ENCODE measurements at regions not wholly inside any gene's neighbourhood (a gene's known extent, or its start where the extent isn't known, plus 50 kb on each side); places are given as distances from the start of the nearest gene placed in this dataset.

GRCh38 chr1:229991104-229991513 lies 75.9 kb upstream of the GALNT2 start:
- CTCF ChIA-PET = interaction anchor here (0.8 to 1.2 kb wide), 2 partner anchors 13 to 130 kb away, joined by 3 read pairs; no protein-coding TSS in a partner anchor

DNA sequence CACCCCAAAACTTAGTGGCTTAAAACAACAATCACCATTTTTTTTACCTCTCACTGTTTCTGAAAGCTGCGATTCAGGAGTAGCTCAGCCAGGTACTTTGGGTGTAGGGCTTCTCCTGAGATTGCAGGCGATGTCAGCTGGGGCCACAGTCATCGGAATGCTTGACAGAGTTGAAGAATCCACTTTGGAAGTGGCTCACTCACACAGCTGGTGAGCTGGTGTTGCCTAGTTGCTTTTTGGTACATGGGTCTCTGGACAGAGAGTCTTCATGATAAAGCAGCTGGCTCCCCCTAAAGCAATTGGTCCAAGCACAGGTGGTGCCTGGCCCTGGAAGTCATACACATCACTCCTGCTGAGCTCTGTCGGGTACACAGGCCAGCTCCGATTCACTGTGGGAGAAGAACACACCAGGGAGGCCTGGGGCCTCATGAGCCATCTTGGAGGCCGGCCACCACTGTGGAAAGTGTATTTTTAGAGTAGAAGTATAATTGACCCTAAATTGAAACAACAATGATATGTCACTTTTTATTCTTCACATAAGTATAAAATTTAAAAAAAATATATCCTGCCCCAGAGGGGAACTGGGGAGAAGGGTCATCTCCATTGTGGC lies 75.2 kb upstream of the GALNT2 start:
- ChIA-PET CTCF (interaction anchor here (0.8 to 1.2 kb wide), 2 partner anchors 12 to 131 kb away, joined by 3 read pairs; no protein-coding TSS in a partner anchor), POLR2A (no interaction called here)
- no peak for DNase-seq (ENCODE audit: low read depth)

More at GRCh38 chr1:229991104-229991513, 75.9 kb upstream of the GALNT2 start:
- no peak for TF ChIP-seq CTCF (IDR thresholded peaks at IDR 0.05; ENCODE audit: insufficient read depth, low read depth, low read length)
- DNase-seq (ENCODE audit: low read depth) = no peak
- Histone ChIP-seq H3K36me3 (ENCODE audit: control insufficient read depth, insufficient read depth, low read length) (no peaks in the 10 kb centered on the region), H3K27me3 (ENCODE audit: control insufficient read depth, insufficient read depth, low read length) (no peaks in the 10 kb centered on the region; the same call in 1 of the 2 replicates), H3K4me3 (ENCODE audit: low read depth, low read length) (no peak overlapping the region)
- POLR2A ChIA-PET = no interaction called here

GRCh38 chr1:229993060-229993459 lies 74.0 kb upstream of the GALNT2 start:
- POLR2A ChIA-PET = no interaction called here
- CTCF ChIA-PET = no interaction called here
- no peak for DNase-seq (ENCODE audit: low read depth)
- Histone ChIP-seq H3K4me3 (ENCODE audit: low read depth, low read length) (no peak overlapping the region), H3K36me3 (ENCODE audit: control insufficient read depth, insufficient read depth, low read length) (no peaks in the 10 kb centered on the region), H3K27me3 (ENCODE audit: control insufficient read depth, insufficient read depth, low read length) (no peaks in the 10 kb centered on the region; the same call in 1 of the 2 replicates)
- TF ChIP-seq CTCF (IDR thresholded peaks at IDR 0.05; ENCODE audit: insufficient read depth, low read depth, low read length) = no peak

More for the DNA sequence above, 75.2 kb upstream of the GALNT2 start:
- no peak for TF ChIP-seq CTCF (IDR thresholded peaks at IDR 0.05; ENCODE audit: insufficient read depth, low read depth, low read length)
- Histone ChIP-seq H3K27me3 (ENCODE audit: control insufficient read depth, insufficient read depth, low read length) (no peaks in the 10 kb centered on the region; the same call in 1 of the 2 replicates), H3K36me3 (ENCODE audit: control insufficient read depth, insufficient read depth, low read length) (no peaks in the 10 kb centered on the region), H3K4me3 (ENCODE audit: low read depth, low read length) (no peak overlapping the region)

- no peak overlapping the region for H3K4me3 ChIP-seq (ENCODE audit: low read depth, low read length)
- ChIA-PET POLR2A (no interaction called here), CTCF (no interaction called here)
- no peak for DNase-seq (ENCODE audit: low read depth)
- no peaks in the 10 kb centered on the region for H3K36me3 ChIP-seq (ENCODE audit: control insufficient read depth, insufficient read depth, low read length)
- no peaks in the 10 kb centered on the region; the same call in 1 of the 2 replicates for H3K27me3 ChIP-seq (ENCODE audit: control insufficient read depth, insufficient read depth, low read length)
- TF ChIP-seq CTCF (IDR thresholded peaks at IDR 0.05; ENCODE audit: insufficient read depth, low read depth, low read length) = no peak
Measured at GRCh38 chr1:229993894-229994293, 73.1 kb upstream of the GALNT2 start.

DNA sequence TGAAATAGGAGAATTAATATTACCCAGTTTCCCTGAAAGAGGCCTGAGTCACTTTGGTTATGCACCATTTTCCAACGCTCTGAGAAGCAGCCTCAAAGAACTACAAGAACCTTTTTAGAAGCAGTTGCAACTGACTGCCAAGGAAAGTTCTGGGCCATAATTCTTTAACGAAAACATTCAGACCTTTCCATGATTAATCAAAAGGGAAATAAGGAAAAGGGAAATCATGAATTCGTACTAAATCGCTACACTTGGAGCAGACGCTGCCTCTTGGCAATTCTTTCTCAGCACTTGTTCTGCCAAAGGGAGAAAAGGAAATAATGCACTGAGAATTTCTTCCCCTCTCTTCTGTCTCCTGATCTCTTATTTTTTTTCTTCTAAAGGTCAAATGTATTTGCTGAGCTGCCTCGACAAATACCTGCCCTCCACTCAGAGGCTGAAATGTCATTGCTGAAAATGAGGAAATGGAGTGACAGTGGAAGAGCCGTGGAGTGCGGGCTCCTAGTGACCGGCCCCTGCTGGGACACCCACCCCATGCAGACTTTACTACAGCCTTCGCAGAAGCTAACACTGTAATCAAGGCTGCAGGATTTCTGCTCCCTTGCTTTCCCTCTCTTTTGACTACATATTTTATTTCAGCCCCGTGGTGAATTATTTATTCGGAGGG lies 67.9 kb upstream of the GALNT2 start:
- no peaks in the 10 kb centered on the region for H3K36me3 ChIP-seq (ENCODE audit: control insufficient read depth, insufficient read depth, low read length)
- ChIA-PET POLR2A (no interaction called here), CTCF (no interaction called here)
- TF ChIP-seq CTCF (IDR thresholded peaks at IDR 0.05; ENCODE audit: insufficient read depth, low read depth, low read length) = no peak
- DNase-seq (ENCODE audit: low read depth) = no peak
- H3K27me3 ChIP-seq (ENCODE audit: control insufficient read depth, insufficient read depth, low read length) = no peaks in the 10 kb centered on the region; the same call in 1 of the 2 replicates
- H3K4me3 ChIP-seq (ENCODE audit: low read depth, low read length) = no peak overlapping the region
